Neuron (in vitro differentiated cells): ENCODE measurements at regions not wholly inside any gene's neighbourhood (a gene's known extent, or its start where the extent isn't known, plus 50 kb on each side); places are given as distances from the start of the nearest gene placed in this dataset.

Source experiments
- H2AFZ ChIP-seq: one replicate; pipeline ENCODE4 v1.6.1; 2013; ENCODE audit warnings: low read depth, mild to moderate bottlenecking, inconsistent platforms, low read length, moderate library complexity
- H3K27me3 ChIP-seq: one replicate; pipeline ENCODE4 v1.6.1; 2013; ENCODE audit warnings: low read length; ENCODE audit not compliant: insufficient read depth
- H3K36me3 ChIP-seq: one replicate; pipeline ENCODE4 v1.6.1; 2013; ENCODE audit warnings: low read length; ENCODE audit not compliant: insufficient read depth
- H3K4me1 ChIP-seq: one replicate; pipeline ENCODE4 v1.6.1; 2013; ENCODE audit warnings: low read length; ENCODE audit not compliant: insufficient read depth
- H3K4me3 ChIP-seq: 2 replicates; pipeline ENCODE4 v1.5.1; 2013; ENCODE audit warnings: mild to moderate bottlenecking, low read length, moderate library complexity
- H3K9me3 ChIP-seq: one replicate; pipeline ENCODE4 v1.6.1; 2013; ENCODE audit warnings: low read length

DNA sequence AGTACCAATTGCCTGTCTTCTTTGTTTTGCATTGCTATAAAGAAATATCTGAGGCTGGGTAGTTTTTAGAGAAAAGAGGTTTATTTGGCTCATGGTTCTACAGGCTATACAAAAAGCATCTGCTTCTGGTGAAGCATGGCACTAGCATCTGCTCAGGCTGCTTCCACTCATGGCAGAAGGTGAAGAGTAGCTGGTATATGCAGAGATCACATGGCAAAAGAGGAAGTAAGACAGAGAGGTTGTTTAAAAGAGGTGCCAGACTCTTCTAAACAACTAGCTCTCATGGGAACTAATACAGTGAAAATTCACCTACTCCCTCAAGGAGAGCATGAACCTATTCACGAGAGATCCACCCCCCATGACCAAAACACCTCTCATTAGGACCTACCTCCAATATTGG is 56.7 kb upstream of the GUCA2B start:
- no peaks in the 10 kb centered on the region for H3K27me3 ChIP-seq
- no peak overlapping the region for H2AFZ ChIP-seq
- no peaks in the 10 kb centered on the region for H3K4me1 ChIP-seq
- H3K9me3 ChIP-seq, result no peaks in the 10 kb centered on the region
- no peaks in the 10 kb centered on the region for H3K36me3 ChIP-seq
- no peak overlapping the region for H3K4me3 ChIP-seq

DNA sequence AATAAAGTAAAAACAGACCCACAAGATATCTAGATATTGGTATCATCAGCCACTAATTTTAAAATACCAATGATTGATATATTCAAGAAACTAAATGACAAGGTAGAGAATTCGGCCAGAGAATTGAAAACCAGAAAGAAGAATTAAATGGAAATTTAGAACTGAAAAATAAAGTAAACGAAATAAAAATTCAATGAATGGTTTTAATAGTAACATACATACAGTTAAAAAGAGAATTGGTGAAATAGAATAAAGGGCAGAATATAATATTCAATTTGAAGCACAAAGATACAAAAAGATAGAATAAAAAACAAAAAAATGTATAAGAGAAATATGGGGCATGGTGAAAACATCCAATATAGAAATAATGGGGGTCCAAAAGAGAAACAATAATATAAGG is 64.0 kb upstream of the GUCA2B start:
- H3K9me3 ChIP-seq, result peaks cover 1% of the 10 kb centered on the region
- H2AFZ ChIP-seq, result no peak overlapping the region
- no peak overlapping the region for H3K4me3 ChIP-seq
- H3K36me3 ChIP-seq, result no peaks in the 10 kb centered on the region
- no peaks in the 10 kb centered on the region for H3K27me3 ChIP-seq
- no peaks in the 10 kb centered on the region for H3K4me1 ChIP-seq

DNA sequence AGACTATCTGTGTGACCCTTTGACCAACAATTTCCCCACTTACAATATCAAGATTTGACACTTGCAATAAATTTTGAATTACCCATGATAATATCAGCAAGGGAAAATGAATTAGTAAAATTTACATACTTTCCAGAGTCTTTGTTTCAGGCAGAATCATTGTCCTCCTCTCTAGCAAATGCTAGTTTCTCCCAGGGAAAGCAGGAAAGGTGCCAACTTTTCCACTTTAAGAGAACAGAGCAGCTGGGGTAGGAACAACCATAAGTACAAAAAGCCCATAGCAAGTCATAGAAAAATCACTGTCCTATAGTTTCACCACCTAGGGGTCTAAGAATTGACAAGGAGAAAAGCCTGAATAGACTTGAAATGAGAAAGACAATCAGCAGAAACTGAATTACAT is 67.1 kb upstream of the GUCA2B start:
- H2AFZ ChIP-seq, result no peak overlapping the region
- no peaks in the 10 kb centered on the region for H3K4me1 ChIP-seq
- no peaks in the 10 kb centered on the region for H3K27me3 ChIP-seq
- no peaks in the 10 kb centered on the region for H3K36me3 ChIP-seq
- peaks cover 1% of the 10 kb centered on the region for H3K9me3 ChIP-seq
- no peak overlapping the region for H3K4me3 ChIP-seq

DNA sequence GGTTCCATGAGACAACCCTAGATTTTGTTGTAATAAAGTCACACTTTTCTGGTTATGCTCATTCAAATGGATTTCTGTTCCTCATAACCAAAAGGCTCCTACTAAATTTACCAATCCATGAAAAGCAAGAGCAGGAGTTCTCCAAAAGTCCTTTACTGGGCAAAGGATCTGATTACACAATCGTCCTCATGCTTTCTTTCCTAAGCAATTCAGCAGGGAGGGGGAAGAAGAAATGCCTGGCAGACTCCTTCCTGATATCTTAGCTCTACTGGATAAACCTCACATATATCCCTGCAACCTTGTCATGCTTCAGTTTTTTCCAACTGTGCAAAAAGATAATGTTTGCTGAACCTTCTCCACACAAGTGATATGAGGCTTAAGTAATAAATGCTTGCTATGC is 67.6 kb upstream of the GUCA2B start:
- Histone ChIP-seq H3K4me1 (no peaks in the 10 kb centered on the region), H3K4me3 (no peak overlapping the region), H3K27me3 (no peaks in the 10 kb centered on the region), H2AFZ (no peak overlapping the region), H3K9me3 (peaks cover 1% of the 10 kb centered on the region), H3K36me3 (no peaks in the 10 kb centered on the region)

DNA sequence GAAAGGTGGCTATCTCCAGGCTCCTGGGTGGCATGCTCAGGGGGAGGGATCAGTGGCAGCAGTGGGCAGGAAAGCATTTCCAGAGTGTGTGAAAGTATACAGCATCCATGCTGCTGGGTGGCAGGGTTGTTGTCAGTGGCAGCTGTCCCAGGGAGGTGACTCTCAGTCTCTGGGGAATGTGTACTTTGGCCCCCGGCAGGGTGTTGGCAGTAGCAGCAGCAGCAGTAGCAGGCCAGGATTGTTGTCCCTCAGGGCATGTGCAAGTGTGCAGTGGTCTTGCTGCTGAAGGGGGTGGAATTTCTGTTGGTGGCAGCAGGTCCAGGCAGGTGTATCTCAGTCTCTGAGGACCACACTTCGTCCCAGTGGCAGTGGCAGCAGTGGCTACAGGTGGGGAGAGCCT is 71.7 kb upstream of the GUCA2B start:
- Histone ChIP-seq H3K4me1 (no peaks in the 10 kb centered on the region), H2AFZ (no peak overlapping the region), H3K36me3 (no peaks in the 10 kb centered on the region), H3K4me3 (no peak overlapping the region), H3K9me3 (no peaks in the 10 kb centered on the region), H3K27me3 (no peaks in the 10 kb centered on the region)

DNA sequence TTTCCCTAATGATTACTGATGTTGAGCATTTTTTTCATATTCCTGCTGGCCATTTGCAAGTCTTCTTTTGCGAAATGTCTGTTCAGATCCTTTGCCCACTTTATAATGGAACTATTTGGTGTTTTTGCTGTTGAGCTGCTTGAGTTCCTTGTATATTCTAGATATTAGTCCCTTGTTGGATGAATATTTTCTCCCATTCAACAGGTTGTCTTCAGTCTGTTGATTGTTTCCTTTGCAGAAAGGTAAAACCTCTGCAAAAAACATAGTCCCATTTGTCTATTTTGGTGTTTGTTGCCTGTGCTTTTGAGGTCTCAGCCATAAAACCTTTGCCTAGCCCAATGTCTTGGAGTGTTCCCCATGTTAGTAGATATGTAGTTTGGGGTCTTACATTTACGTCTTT is 78.0 kb upstream of the GUCA2B start:
- Histone ChIP-seq H3K4me1 (no peaks in the 10 kb centered on the region), H3K27me3 (peaks cover 2% of the 10 kb centered on the region), H3K4me3 (no peak overlapping the region), H3K9me3 (no peaks in the 10 kb centered on the region), H3K36me3 (no peaks in the 10 kb centered on the region), H2AFZ (no peak overlapping the region)

DNA sequence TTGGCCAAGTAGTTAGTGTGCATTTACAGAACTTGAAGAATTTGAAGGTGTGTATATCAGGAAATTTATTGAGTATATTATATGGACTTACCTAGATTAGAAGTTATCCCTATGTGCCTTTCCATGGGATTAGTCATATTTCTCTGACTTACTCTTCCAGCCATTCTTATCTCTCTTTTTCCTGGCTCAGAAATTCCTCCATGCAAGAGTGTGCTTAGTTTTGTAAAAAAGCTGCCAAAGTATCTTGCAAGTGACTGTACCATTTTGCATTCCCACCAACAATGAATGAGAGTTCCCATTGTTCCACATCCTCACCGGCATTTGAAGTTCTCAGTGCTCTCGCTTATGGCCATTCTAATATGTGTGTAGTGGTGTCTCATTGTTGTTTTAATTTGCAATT is 82.2 kb upstream of the GUCA2B start:
- no peak overlapping the region for H3K4me3 ChIP-seq
- peaks cover 4% of the 10 kb centered on the region for H3K27me3 ChIP-seq
- H3K9me3 ChIP-seq, result no peaks in the 10 kb centered on the region
- no peak overlapping the region for H2AFZ ChIP-seq
- H3K36me3 ChIP-seq, result no peaks in the 10 kb centered on the region
- no peaks in the 10 kb centered on the region for H3K4me1 ChIP-seq

DNA sequence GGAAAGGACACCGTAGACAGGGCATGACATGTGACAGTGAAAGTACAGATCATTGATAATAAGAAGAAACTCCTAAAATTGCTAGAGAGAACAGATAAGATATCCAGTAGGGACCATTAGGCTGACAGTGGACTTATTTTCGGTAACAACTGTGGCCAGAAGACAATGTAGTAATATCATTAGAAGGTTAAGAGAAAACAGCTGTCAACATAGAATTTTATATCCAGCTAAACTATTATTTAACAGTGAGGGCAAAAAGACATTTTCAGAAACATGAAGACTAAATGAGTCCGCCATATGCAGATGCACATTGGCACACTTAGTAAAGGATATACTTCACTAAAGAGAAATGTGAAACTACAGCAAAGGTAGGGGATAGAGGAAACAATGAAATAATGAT is 95.4 kb upstream of the GUCA2B start:
- H3K4me3 ChIP-seq, result no peak overlapping the region
- H3K36me3 ChIP-seq, result no peaks in the 10 kb centered on the region
- H3K9me3 ChIP-seq, result no peaks in the 10 kb centered on the region
- H3K27me3 ChIP-seq, result no peaks in the 10 kb centered on the region
- no peak overlapping the region for H2AFZ ChIP-seq
- H3K4me1 ChIP-seq, result no peaks in the 10 kb centered on the region

DNA sequence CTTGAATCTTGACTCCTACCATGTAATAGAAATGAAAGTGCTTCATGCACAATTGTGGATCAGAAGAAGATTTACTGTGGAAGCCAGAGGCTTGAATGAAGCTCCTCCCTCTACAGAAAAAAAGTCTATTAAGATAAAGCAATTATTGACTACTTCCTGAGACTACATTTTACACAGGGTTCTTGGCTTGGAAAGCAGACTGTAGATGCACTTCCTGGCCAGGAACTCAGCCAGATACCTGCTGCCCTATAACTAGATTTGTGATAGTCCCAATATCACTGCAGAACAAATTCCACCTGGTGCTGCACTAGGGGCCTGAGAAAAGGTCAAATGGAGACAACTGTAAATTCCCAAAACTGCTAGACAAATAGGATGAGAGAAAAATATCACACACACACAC is 96.8 kb upstream of the GUCA2B start:
- Histone ChIP-seq H2AFZ (no peak overlapping the region), H3K27me3 (no peaks in the 10 kb centered on the region), H3K36me3 (no peaks in the 10 kb centered on the region), H3K4me1 (no peaks in the 10 kb centered on the region), H3K9me3 (no peaks in the 10 kb centered on the region), H3K4me3 (no peak overlapping the region)

DNA sequence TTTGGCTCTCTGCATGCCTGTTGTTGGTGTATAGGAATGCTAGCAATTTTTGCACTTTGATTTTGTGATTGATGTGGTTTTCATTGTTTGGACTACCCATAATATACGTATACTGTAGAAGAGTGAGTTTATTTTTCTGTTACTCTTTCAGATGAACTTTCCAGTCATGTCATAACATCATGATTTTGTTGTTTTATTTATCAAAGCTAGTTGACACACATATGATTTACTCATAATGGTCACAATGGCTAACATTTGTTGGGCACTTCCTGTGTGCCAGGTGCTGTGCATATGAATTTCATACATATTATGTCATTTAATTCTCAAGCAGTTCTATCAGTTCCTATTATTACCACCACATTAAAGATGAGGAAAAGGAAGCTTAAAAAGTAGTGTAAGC is 98.1 kb upstream of the GUCA2B start:
- Histone ChIP-seq H3K27me3 (no peaks in the 10 kb centered on the region), H3K36me3 (no peaks in the 10 kb centered on the region), H2AFZ (no peak overlapping the region), H3K9me3 (no peaks in the 10 kb centered on the region), H3K4me1 (no peaks in the 10 kb centered on the region), H3K4me3 (no peak overlapping the region)

DNA sequence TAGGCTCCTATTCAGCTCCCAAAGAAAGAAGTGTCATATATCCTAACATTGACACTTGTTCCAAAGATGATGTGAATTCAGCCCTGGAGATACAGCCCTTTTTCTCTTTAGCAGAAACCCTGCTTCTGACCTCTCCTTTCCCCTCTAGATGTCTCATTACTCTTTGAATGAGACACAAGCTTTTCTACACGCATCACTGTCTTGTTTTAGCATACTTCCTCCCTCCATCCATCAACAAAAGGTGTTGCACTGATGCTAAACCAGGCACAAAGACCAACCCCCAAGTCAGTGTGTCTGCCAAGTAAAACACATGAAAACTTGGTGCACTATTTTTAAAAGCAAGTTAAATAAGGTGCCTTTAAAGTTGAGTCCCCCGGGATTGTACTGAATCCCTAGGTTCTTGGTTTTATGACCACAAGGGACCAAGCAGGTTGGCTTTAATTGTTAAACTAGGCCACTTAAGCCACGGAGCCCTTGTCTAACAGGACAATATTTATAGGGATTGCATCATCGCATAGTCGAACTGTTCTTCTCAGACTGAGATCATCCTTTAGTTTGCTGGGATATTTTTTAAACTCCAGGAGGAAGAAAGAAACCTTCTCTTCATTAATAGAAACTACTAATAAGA is 101.0 kb upstream of the GUCA2B start:
- H3K4me3 ChIP-seq, result no peak overlapping the region
- H3K27me3 ChIP-seq, result no peaks in the 10 kb centered on the region
- H3K9me3 ChIP-seq, result no peaks in the 10 kb centered on the region
- H3K36me3 ChIP-seq, result no peaks in the 10 kb centered on the region
- H2AFZ ChIP-seq, result no peak overlapping the region
- H3K4me1 ChIP-seq, result no peaks in the 10 kb centered on the region

DNA sequence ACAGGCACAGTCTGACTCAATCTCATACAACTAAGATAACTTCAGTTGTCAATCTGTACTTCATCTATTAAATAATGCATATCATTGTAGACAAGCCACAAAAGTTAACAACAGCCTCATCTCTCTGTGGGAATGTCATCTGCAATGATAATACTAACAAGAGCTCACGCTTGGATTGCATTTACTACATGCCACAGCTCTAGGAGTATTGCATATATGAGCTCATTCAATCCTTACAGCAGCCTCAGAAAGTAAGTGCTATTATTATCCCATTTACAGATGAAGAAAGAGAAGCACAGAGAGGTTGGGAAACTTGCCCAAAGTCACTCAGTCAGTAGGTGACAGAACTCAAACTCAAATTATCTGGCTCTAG is 105.7 kb upstream of the GUCA2B start:
- no peak overlapping the region for H3K4me3 ChIP-seq
- no peaks in the 10 kb centered on the region for H3K27me3 ChIP-seq
- H3K36me3 ChIP-seq, result no peaks in the 10 kb centered on the region
- H3K9me3 ChIP-seq, result no peaks in the 10 kb centered on the region
- H2AFZ ChIP-seq, result no peak overlapping the region
- no peaks in the 10 kb centered on the region for H3K4me1 ChIP-seq

DNA sequence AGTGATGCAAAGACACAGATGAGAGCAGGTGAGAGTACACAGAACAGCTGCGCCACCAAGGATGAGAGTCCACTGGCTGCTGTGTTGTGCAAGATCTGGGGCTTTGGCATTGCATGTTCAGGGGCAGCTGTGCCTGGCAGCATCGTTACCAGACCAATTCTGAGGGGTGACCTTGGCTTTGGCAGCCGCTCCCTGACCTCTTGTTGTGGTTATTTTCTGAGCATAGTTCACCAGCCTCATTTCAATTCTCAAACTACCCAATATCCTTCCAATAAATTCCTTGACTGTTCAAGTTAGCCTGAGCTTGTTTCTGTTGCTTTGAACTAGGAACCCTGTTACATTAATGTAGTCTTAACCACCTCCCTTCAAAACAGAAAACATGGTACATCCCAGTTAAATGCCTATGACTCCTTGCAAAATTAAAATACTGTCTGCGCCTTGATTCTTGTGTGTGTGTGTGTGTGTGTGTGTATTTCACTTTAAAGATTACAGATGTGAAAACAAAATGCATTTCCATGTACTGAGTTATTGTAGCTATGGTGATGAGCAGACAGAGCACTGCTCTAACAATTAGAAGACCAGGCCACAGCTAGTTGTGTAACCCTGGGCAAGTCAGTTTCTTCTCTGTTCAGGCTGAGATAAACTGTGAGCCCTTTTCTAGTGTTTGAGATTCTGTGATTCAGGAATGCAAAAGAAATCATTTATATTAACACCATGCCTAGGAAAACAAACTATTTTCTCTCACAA is 106.3 kb upstream of the GUCA2B start:
- H3K4me3 ChIP-seq, result no peak overlapping the region
- no peaks in the 10 kb centered on the region for H3K36me3 ChIP-seq
- H3K9me3 ChIP-seq, result no peaks in the 10 kb centered on the region
- no peaks in the 10 kb centered on the region for H3K4me1 ChIP-seq
- H2AFZ ChIP-seq, result no peak overlapping the region
- no peaks in the 10 kb centered on the region for H3K27me3 ChIP-seq

DNA sequence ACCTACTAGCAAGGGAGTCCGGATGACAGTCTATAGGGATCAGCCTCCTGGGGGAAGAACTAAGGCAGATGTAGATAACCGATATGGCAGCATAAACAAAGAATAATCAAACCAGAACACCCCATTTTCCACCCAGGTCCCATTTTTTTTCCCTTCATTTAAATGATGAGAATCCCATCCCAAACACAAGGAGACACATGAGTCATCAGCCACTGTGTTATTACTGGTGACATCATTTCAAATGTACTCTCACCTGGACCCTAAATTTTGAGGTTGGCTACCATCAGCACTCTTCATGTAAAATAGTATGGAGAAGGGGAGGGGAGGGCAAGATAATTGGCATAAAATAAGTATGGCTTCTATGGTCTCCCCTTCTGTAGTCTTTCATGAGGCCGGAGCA is 108.9 kb upstream of the GUCA2B start:
- Histone ChIP-seq H3K4me1 (no peaks in the 10 kb centered on the region), H3K4me3 (no peak overlapping the region), H3K36me3 (no peaks in the 10 kb centered on the region), H2AFZ (no peak overlapping the region), H3K27me3 (no peaks in the 10 kb centered on the region), H3K9me3 (no peaks in the 10 kb centered on the region)
